GM21447 (cell line): ENCODE measurements at regions not wholly inside any gene's neighbourhood (a gene's known extent, or its start where the extent isn't known, plus 50 kb on each side); places are given as distances from the start of the nearest gene placed in this dataset.

ENCODE experiments used
- ATAC-seq: cut with Tn5 transposase; IDR thresholded peaks from one replicate; pipeline ENCODE4 v1.9.1; 2021; ENCODE audit not compliant: unreplicated experiment

- no peak for ATAC-seq
Observed at GRCh38 chr2:45275242-45275805, 266.1 kb upstream of the SIX2 start.

DNA sequence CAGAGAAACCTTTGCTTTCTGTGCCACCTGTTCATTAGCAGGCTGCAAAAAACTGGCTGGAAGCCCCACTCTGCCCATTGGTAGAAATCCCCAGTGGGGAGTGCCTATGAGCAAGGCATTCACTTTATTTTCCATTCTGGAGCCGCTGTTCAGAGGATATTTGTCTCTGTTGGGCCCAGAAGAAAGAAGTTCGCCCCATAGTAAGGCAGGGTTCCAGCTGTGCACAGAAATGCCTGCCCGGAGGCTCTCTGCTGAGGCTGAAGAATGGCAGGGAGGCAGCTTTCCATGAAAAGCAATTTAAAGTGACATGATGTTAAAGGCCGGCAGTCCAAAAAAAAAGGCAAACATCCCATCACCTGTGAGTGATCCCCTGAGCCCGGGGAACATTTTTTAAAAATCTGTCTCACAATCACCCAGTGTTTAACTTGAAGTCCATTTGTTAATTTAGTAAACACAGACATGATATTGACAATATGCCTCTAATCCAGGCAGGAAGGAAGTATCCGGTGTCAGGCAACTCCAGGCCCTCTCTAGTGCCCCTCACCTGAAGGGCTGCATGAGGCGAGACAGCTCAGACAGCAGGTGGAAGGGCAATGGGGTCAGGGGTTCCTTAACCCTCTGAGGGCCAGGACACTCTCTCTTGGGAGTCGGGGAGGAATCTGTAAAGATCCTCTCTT, 265.1 kb upstream of the SIX2 start:
- no peak for ATAC-seq

GRCh38 chr2:45273412-45274249, 264.4 kb upstream of the SIX2 start:
- no peak for ATAC-seq

- no peak for ATAC-seq
Observed at GRCh38 chr2:45272549-45273265, 263.5 kb upstream of the SIX2 start.

- no peak for ATAC-seq
Observed at GRCh38 chr2:45269149-45269793, 260.0 kb upstream of the SIX2 start.

GRCh38 chr2:45268631-45269030, 259.4 kb upstream of the SIX2 start:
- ATAC-seq = no peak

- no peak for ATAC-seq
Observed at GRCh38 chr2:45267062-45267792, 258.0 kb upstream of the SIX2 start.

DNA sequence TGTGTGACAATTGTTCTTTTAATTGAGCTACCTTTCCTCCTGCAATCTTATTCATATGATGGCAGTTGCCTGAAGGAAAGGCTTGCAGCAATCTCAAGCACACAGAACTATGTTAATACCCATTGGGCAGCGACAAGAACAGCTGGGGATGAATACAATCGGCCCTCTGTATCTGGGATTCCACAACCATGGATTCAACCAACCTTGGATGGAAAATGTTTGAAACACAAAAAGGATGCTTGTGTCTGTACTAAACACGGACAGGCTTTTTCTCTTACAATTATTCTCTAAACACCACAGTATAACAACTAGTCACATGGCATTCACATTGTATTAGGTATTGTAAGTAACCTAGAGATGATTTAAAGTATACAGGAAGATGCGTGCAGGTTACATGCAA, 256.1 kb upstream of the SIX2 start:
- ATAC-seq = no peak

- no peak for ATAC-seq
Observed at GRCh38 chr2:45264227-45265225, 255.3 kb upstream of the SIX2 start.

GRCh38 chr2:45263147-45263546, 253.9 kb upstream of the SIX2 start:
- no peak for ATAC-seq

GRCh38 chr2:45261746-45262145, 252.5 kb upstream of the SIX2 start:
- no peak for ATAC-seq

GRCh38 chr2:45260946-45261345, 251.7 kb upstream of the SIX2 start:
- ATAC-seq = no peak

DNA sequence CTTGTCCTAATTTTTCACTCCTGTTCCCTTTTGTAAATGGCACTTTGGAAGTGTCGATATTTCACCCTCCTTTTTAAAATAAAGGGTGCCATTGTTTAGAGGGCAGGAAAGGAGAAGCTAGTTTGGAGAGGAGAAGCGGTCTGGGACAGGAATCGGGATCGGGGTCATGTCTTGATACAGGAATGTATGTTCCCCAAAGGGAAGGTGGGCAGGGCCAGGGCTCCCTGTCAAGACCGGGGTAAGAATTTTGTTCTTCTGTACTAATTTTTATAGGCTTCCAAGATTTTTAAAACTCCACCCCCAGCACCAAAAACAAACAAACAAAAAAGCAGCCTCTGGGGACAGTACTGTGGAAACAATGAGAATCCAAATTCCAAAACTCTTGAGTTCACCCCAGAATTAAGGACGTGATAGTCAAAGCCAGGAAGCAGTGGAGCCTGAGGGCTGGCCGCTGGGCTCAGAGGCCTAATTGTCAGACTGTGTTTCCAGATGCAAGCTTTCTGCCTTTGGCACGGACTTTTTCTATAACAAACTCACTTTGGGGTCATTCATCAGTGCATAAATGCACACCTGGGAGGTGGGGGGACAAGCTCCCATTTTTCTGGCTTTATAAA, 250.4 kb upstream of the SIX2 start:
- ATAC-seq = no peak

DNA sequence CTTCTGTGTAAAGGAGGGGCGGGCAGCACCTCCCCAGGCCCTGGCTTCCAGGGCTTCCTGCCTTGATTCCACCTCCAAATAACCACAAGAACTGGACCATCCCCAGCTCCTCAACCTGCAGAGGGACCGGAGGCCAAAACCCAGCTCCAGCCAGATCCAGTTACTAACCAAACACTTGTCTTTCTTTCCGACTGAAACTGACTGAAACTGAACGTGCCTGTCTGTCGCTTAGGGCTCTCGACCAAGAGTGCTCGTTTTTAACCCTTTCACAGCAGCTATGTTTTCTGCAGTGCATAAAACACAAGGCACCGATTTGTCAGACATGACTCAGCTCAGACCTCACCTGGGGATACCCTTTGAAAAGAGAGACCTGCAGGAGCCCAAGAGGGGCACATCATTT, 249.9 kb upstream of the SIX2 start:
- ATAC-seq = no peak

DNA sequence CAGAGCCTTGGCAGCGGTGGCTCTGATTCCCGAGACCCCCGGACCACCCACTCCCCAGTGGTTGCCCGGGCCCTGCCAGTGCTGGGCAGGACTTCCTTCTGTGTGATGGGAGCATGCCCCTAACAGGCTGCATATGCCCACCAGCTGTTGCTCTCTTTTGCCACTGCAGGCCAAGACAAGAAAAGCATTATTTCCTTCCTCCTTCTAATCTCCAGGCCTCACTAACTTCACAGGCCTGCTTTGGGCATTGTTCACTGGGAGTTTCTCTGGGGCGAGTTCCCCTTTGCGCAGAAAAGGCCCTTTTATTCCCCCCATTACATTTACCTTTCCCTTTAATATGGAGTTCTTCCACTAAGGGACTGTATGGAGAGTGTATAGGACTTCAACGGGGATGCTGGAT, 249.1 kb upstream of the SIX2 start:
- ATAC-seq = no peak

DNA sequence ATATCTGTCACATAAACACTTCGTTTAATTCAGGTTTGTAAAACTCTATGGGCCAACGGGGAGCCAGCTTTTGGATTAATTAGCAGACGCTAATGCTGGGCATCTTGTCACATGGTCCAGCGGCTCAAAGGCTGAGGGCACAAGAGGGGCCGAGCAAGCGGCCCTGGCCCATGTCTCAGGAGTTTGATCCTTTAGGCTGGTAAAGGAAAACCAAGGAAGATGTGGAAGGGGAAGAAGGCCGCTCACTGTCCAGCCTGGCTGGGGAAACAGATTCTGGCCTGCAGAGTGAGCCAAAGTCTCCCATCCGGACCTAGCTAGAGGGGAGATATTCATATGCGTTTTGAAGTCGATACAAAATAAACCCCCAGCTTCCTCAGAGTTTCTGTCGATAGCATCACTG, 248.6 kb upstream of the SIX2 start:
- no peak for ATAC-seq

DNA sequence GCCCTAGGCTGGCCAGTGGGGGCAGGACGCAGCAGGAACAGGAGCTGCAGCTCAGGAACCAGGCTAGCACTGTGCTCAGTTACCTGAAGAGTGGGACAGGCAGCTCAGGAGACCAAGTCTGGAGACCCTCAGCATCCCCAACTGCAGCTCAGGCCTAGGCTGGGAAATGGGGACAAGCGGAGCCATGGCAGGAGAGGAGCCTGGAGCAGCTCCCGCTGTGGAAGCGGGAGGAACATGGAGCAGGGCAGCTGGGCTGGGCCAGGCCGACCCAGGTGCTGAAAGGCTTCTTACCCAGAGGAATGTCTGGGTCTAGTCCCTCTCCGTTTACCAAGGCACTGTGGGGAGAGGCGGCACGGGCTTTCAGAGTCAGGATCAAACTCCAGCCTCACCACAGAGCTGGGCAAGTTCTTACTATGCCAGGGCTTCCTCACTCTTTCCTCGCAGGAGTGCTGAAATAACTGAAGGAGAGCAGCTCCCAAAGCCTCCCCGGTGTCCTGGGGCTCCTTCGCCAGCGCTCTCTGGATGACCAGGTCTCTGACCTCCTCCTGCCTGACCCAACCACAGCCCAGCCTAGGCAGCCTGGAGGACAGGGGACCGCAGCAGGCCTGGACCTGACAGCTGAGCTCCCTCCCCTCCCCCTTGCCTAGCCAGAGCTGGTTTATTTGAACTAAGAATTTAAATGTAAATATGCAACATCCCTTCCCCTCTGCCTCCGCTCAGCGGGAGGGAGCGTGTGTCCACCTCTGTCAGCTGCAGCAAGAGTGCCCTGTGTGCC, 247.8 kb upstream of the SIX2 start:
- no peak for ATAC-seq
